ENCODE measurements at regions not wholly inside any gene's neighbourhood (a gene's known extent, or its start where the extent isn't known, plus 50 kb on each side); places are given as distances from the start of the nearest gene placed in this dataset.

DNA sequence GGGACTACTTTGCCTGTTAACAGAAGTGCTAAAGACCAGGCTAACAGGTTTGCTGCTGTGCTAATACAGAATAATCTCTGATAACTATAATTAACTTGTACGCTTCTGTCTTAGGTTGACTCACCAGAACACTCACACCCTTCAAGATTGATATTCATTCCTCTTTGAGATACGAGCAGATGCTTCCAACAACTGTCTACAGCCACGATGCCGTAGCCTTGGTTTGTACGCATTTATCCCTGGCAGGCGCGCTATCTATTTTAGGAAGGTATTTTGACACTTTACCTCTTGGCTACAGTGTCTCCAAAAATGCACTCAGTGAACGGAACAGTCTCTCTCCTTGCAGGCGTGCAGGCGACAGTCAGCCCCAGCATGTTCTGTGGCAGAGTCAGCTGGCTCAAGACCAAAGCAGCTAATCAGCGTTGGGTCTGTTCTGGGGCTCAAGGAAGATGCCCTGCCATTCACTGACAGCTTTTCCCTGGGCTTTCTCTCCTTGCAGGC is 146.4 kb upstream of the PRICKLE1 start:
- TF ChIP-seq, protein P1, sequence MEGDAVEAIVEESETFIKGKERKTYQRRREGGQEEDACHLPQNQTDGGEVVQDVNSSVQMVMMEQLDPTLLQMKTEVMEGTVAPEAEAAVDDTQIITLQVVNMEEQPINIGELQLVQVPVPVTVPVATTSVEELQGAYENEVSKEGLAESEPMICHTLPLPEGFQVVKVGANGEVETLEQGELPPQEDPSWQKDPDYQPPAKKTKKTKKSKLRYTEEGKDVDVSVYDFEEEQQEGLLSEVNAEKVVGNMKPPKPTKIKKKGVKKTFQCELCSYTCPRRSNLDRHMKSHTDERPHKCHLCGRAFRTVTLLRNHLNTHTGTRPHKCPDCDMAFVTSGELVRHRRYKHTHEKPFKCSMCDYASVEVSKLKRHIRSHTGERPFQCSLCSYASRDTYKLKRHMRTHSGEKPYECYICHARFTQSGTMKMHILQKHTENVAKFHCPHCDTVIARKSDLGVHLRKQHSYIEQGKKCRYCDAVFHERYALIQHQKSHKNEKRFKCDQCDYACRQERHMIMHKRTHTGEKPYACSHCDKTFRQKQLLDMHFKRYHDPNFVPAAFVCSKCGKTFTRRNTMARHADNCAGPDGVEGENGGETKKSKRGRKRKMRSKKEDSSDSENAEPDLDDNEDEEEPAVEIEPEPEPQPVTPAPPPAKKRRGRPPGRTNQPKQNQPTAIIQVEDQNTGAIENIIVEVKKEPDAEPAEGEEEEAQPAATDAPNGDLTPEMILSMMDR (IDR thresholded peaks at IDR 0.05) = no peak

DNA sequence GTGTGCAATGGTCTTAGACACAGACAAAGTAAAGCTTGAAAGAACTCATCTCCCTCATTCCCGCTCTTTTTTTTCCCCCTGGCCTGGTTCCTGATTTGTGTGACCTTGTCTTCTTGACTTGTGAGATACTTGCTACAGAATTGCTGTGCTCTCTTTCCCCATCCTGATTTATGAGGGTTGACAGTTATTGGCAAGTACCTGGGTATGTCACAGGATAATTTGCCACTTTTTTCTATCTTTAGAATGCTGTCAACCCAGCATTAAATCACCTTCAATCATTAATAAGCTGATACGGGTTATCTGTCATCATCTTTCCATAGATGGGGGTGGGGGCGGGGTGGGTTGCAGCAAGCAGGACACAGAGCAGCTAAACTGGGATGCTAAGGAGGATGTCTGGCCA is 144.4 kb upstream of the PRICKLE1 start:
- TF ChIP-seq, protein P1 (IDR thresholded peaks at IDR 0.05) = no peak

DNA sequence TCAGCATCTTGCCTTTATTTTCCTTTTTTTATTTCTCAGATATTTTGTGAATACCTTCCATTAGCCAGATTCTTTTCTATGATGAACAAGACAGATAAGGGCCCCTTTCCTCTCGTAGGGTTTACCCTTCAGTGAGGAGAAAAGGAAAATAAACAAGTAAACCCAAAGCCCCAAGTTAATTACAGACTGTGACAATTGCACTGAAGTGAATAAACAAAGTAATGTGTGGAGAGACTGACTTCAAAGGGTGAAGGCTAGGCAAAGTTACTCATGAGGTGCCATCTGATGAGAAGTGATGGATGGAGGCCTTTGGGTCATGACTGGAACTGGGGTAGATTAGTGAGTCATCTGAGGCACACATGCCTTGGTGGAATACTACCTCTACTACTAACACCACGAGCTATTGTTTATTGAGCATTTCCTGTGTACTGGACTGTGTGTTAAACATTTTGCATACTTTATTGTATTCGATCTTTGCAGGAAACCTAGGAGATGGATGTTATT is 143.4 kb upstream of the PRICKLE1 start:
- TF ChIP-seq, protein P1 (IDR thresholded peaks at IDR 0.05) = no peak

DNA sequence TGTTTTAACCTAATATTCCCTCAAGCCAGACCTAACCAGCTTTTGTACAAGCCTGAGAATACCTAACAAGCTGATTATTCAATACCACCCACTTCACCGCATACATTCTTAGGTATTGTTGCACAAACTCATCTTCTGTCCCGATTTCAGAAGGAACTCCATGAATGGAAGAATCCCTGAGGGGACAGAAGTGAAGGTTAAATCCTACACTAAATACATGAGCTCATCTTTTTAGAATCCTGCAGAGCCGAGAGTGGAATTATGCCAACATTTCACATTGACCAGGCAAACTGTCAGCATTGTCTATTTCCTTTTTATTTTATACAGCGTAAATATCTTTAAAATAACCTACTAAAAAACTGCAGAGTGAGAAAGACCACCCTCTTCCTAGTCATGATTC is 140.7 kb upstream of the PRICKLE1 start:
- TF ChIP-seq, protein P1 (IDR thresholded peaks at IDR 0.05) = no peak

DNA sequence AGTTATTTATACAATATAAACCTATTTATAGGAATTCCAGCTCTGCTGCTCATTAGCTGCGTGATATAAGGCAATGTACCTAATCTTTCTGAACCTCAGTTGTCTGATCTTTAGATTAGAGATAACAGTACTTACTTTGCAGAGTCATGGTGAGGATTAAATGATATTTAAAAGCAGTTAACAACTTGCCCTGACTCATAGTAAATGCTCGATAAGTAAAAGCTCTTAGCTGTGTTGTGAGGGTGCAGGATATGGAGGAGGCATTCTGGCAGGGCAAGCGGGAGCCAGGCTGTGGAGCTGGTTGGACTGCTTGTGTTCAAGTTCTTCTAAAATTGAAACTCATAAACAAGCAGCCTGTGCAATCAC is 140.0 kb upstream of the PRICKLE1 start:
- TF ChIP-seq, protein P1 (IDR thresholded peaks at IDR 0.05) = no peak

DNA sequence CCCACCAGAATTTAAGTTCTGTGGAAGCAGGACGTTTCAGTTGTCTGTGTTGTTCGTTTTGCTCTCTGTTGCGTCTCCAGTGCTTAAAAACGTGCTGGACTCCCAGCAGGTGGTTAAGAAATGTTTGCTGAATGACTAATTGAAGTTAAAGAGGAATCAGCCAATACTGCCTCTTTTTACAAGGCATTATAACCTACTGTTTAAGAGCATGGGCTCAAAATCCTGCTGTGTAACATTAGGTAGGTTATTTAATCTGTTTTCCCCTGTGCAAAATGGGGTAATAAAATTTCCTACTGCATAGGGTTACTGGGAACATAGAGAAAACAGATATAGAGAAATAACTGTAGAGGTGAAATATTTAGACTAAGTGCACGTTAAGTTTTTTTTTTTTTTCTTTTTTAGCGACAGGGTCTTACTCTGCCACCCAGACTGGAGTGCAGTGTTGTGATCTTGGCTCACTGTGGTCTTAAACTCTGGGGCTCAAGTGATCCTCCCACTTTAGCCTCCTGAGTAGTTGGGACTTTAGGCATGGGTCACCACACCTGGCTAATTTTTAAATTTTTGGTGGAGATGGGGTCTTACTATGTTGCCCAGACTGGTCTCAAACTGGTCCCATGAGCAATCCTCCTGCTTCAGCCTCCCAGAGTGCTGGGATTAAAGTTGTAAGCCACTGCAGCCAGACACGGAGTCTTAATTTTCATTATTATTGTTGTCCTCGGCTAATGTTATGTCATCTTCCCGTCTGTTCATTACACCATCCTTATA is 139.4 kb upstream of the PRICKLE1 start:
- TF ChIP-seq, protein P1 (IDR thresholded peaks at IDR 0.05) = no peak

DNA sequence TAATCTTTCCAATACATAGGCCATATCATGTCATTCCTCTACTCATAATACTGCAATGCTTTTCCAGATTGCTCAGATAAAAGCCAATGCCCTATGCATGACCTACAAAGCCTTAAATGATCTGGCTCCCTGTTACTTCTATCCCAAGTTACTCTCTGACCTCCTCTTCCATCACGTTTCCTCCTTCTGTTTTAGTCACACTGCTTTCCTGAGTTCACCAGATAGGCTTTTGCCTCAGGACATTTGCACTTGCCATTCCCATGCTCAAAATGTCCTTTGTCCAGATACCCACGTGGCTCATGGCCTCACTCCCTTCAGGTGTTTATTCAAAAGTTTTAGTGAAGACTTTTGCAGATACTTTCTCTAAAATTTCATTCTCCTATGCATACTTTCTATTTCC is 138.7 kb upstream of the PRICKLE1 start:
- TF ChIP-seq, protein P1 (IDR thresholded peaks at IDR 0.05) = no peak
